ENCODE measurements at regions not wholly inside any gene's neighbourhood (a gene's known extent, or its start where the extent isn't known, plus 50 kb on each side); places are given as distances from the start of the nearest gene placed in this dataset.

- H3K9me3 ChIP-seq (ENCODE audit: low read length) = no peaks in the 10 kb centered on the region
- BruUV-seq (replicated peaks) = no TSS peak
- H3K27ac ChIP-seq (ENCODE audit: extremely low read length, insufficient read depth, low read length) = no peak overlapping the region
- no peak overlapping the region for H3K4me2 ChIP-seq (ENCODE audit: low read depth, low read length)
- H3K27me3 ChIP-seq (ENCODE audit: control insufficient read depth in 1 of 2, insufficient read depth in 2 of 2, low read length in 2 of 2) = no peaks in the 10 kb centered on the region
- no peak overlapping the region for H2AFZ ChIP-seq (ENCODE audit: low read length)
- intact Hi-C loops (cut with micrococcal nuclease; ENCODE audit: unreplicated experiment) (no loop called here), in situ Hi-C loops (cut with HindIII; ENCODE audit: extremely low pct_ligation_motif_present, low pct_unique_long_range_greater_than_20kb) (no loop called here)
- H3K4me1 ChIP-seq (ENCODE audit: insufficient read depth, low read length) = 0 out of 2 replicates have a peak, but pooled peaks cover under 1% of the 10 kb centered on the region
- WGBS (ENCODE audit: low lambda C conversion rate) = 98% methylated on average over 2 of the region's 2 CpGs
- no peaks in the 10 kb centered on the region for H3K36me3 ChIP-seq (replicated peaks in 1 of 2; ENCODE audit: control insufficient read depth in 1 of 2, insufficient read depth in 2 of 2, low read length in 2 of 2)
- TF ChIP-seq ZNF101 (CRISPR knock-in tag; IDR thresholded peaks at IDR 0.05; ENCODE audit: borderline replicate concordance, low read depth) = no peak
- TF ChIP-seq ZNF296 (CRISPR knock-in tag; conservative IDR thresholded peaks at IDR 0.05) = no peak
- TF ChIP-seq ZBTB7A (CRISPR knock-in tag; IDR thresholded peaks at IDR 0.05) = no peak
- TF ChIP-seq TBX3 (IDR thresholded peaks at IDR 0.05; ENCODE audit: borderline replicate concordance) = no peak
- TF ChIP-seq MXD3 (CRISPR knock-in tag; IDR thresholded peaks at IDR 0.05) = no peak
- no peak for TF ChIP-seq ZBTB38 (CRISPR knock-in tag; IDR thresholded peaks at IDR 0.05)
- TF ChIP-seq NRL (CRISPR knock-in tag; IDR thresholded peaks at IDR 0.05; ENCODE audit: borderline replicate concordance) = no peak
- TF ChIP-seq ZBED4 (CRISPR knock-in tag; IDR thresholded peaks at IDR 0.05; ENCODE audit: borderline replicate concordance) = no peak
- TF ChIP-seq XRCC5 (optimal IDR thresholded peaks at IDR 0.05; ENCODE audit: low read length) = no peak
- no peak for TF ChIP-seq NCOA5 (CRISPR knock-in tag; IDR thresholded peaks at IDR 0.05)
- no peak for TF ChIP-seq ZNF180 (CRISPR knock-in tag; IDR thresholded peaks at IDR 0.05; ENCODE audit: borderline replicate concordance, low read depth)
- no peak for TF ChIP-seq BRF2 (CRISPR knock-in tag; IDR thresholded peaks at IDR 0.05)
- no peak for TF ChIP-seq ZNF639 (CRISPR knock-in tag; conservative IDR thresholded peaks at IDR 0.05)
- no peak for TF ChIP-seq ZMAT3 (CRISPR knock-in tag; conservative IDR thresholded peaks at IDR 0.05)
- no peak for TF ChIP-seq U2AF1 (optimal IDR thresholded peaks at IDR 0.05; ENCODE audit: low read depth, low read length)
- no peak for TF ChIP-seq ZNF335 (CRISPR knock-in tag; IDR thresholded peaks at IDR 0.05)
- no peak for TF ChIP-seq ZNF800 (CRISPR knock-in tag; IDR thresholded peaks at IDR 0.05)
- no peak for TF ChIP-seq HOXA9 (CRISPR knock-in tag; IDR thresholded peaks at IDR 0.05; ENCODE audit: borderline replicate concordance)
- ATAC-seq = no peak
- DNase-seq (ENCODE audit: low spot score) = no peak
- ChIA-PET POLR2A (no interaction called here), CTCF (ENCODE audit: low intra/inter-chr PET ratio, low total read pairs) (no interaction called here)
- no peak overlapping the region for H3K4me3 ChIP-seq (replicated peaks in 1 of 3; ENCODE audit: insufficient read depth in 1 of 3, low read depth in 2 of 3, low read length in 3 of 3)
- no peaks in the 10 kb centered on the region for H4K20me1 ChIP-seq (ENCODE audit: insufficient read depth, low read length)
- no peak for FAIRE-seq
- H3K79me2 ChIP-seq (ENCODE audit: insufficient read depth, low read length) = no peaks in the 10 kb centered on the region
- no peak overlapping the region for H3K9ac ChIP-seq (ENCODE audit: insufficient read depth, low read depth, low read length)
Measured at GRCh38 chr2:226529556-226529955, 270.1 kb downstream of the IRS1 start.
